IMR-90 (cell line): ENCODE measurements at regions not wholly inside any gene's neighbourhood (a gene's known extent, or its start where the extent isn't known, plus 50 kb on each side); places are given as distances from the start of the nearest gene placed in this dataset.
"Not testable (repeated sequence)": the region's sequence is repeated elsewhere in the genome, so short reads cannot be mapped to it uniquely, and the experiment has no call there.

Experiments
- ATAC-seq: fragments of 200-7000 bp; cut with Tn5 transposase; 2 replicates; pipeline ENCODE4 v1.9.1; 2020; ENCODE audit warnings: low read depth, mild to moderate bottlenecking, moderate library complexity
- BruUV-seq: library from RNA; stranded (reverse); fragments of 400-500 nt; replicated peaks from 2 replicates; lab custom pipeline; 2021; lab: Mats Ljungman, UMichigan
- CTCF ChIA-PET: fragments of 300-600 bp; formaldehyde crosslinking; extraction: SDS; loops from one replicate; lab custom pipeline; 2021; ENCODE audit warnings: antibody characterized with exemption; lab: Yijun Ruan, JAX
- POLR2A ChIA-PET: fragments of 300-600 bp; sonication (Branson Sonifier 250); formaldehyde crosslinking; loops from one replicate; lab custom pipeline; 2022; ENCODE audit warnings: antibody characterized with exemption; ENCODE audit not compliant: unreplicated experiment; lab: Charles Lee
- DNase-seq: peaks from one replicate; pipeline ENCODE4 v3.0.0; 2013
- H2AFZ ChIP-seq: replicated peaks from 2 replicates; pipeline ENCODE3; 2013; ENCODE audit warnings: low read length, mild to moderate bottlenecking; ENCODE audit not compliant: poor library complexity
- H2AK5ac ChIP-seq: 2 replicates; pipeline ENCODE4 v1.6.1; 2013; ENCODE audit warnings: low read depth, low read length, inconsistent platforms
- H2AK9ac ChIP-seq: replicated peaks from 2 replicates; pipeline ENCODE3; 2013; ENCODE audit warnings: mild to moderate bottlenecking, low read depth, low read length, moderate library complexity; ENCODE audit not compliant: poor library complexity
- H2BK120ac ChIP-seq: 2 replicates; pipeline ENCODE4 v1.6.1; 2013; ENCODE audit warnings: low read depth, low read length, inconsistent platforms
- H2BK15ac ChIP-seq: 3 replicates; pipeline ENCODE4 v1.6.1; 2013; ENCODE audit warnings: low read depth, low read length, inconsistent platforms
- H2BK20ac ChIP-seq: 2 replicates; pipeline ENCODE4 v1.6.1; 2013; ENCODE audit warnings: low read depth, mild to moderate bottlenecking, inconsistent platforms, low read length, moderate library complexity
- H2BK5ac ChIP-seq: 2 replicates; pipeline ENCODE4 v1.6.1; 2013; ENCODE audit warnings: mild to moderate bottlenecking, low read depth, low read length, inconsistent platforms; ENCODE audit not compliant: poor library complexity, severe bottlenecking
- H3K14ac ChIP-seq: replicated peaks from 2 replicates; pipeline ENCODE4 v1.6.1; 2013; ENCODE audit warnings: low read depth, low read length, inconsistent platforms
- H3K18ac ChIP-seq: 2 replicates; pipeline ENCODE4 v1.6.1; 2013; ENCODE audit warnings: low read depth, low read length, control low read depth
- H3K23ac ChIP-seq: 2 replicates; pipeline ENCODE4 v1.6.1; 2013; ENCODE audit warnings: low read depth, low read length, inconsistent platforms
- H3K27ac ChIP-seq: 2 replicates; pipeline ENCODE4 v1.5.1; 2013; ENCODE audit warnings: mild to moderate bottlenecking, control low read depth, low read length; ENCODE audit not compliant: insufficient read depth
- H3K27me3 ChIP-seq: 2 replicates; pipeline ENCODE4 v1.6.1; 2013; ENCODE audit warnings: low read length; ENCODE audit not compliant: control insufficient read depth, insufficient read depth
- H3K36me3 ChIP-seq: 2 replicates; pipeline ENCODE4 v1.6.1; 2013; ENCODE audit warnings: low read length, mixed read lengths; ENCODE audit not compliant: control insufficient read depth, insufficient read depth
- H3K4ac ChIP-seq: 2 replicates; pipeline ENCODE4 v1.6.1; 2013; ENCODE audit warnings: low read depth, low read length, inconsistent platforms
- H3K4me1 ChIP-seq: 2 replicates; pipeline ENCODE4 v1.6.1; 2013; ENCODE audit warnings: low read length, mixed read lengths; ENCODE audit not compliant: control insufficient read depth, insufficient read depth
- H3K4me2 ChIP-seq: 2 replicates; pipeline ENCODE4 v1.6.1; 2013; ENCODE audit warnings: low read depth, mild to moderate bottlenecking, control low read depth, low read length, moderate library complexity
- H3K4me3 ChIP-seq: 2 replicates; pipeline ENCODE4 v1.5.1; 2013; ENCODE audit warnings: low read depth, mild to moderate bottlenecking, control low read depth, low read length, moderate library complexity; ENCODE audit not compliant: insufficient read depth
- H3K56ac ChIP-seq: 2 replicates; pipeline ENCODE4 v1.6.1; 2013; ENCODE audit warnings: low read length, inconsistent platforms; ENCODE audit not compliant: insufficient read depth; ENCODE audit errors: extremely low read depth
- H3K79me1 ChIP-seq, 2 experiments: 2 replicates each; pipeline ENCODE4 v1.6.1; 2013; ENCODE audit warnings: low read length in 2 of 2, inconsistent platforms in 1 of 2, low read depth in 1 of 2
- H3K9ac ChIP-seq: 2 replicates; pipeline ENCODE4 v1.6.1; 2013; ENCODE audit warnings: low read depth, low read length, control low read depth
- H3K9me1 ChIP-seq: 2 replicates; pipeline ENCODE4 v1.6.1; 2013; ENCODE audit warnings: low read length, inconsistent platforms; ENCODE audit not compliant: insufficient read depth
- H3K9me3 ChIP-seq: 2 replicates; pipeline ENCODE4 v1.6.1; 2013; ENCODE audit warnings: low read length; ENCODE audit not compliant: control insufficient read depth, insufficient read depth
- H4K20me1 ChIP-seq: 2 replicates; pipeline ENCODE4 v1.6.1; 2013; ENCODE audit warnings: low read length, inconsistent platforms; ENCODE audit not compliant: insufficient read depth
- H4K5ac ChIP-seq: 2 replicates; pipeline ENCODE4 v1.6.1; 2013; ENCODE audit warnings: mild to moderate bottlenecking, low read depth, low read length, control low read depth
- H4K8ac ChIP-seq, 2 experiments: 2 replicates each; pipeline ENCODE4 v1.6.1; 2013; ENCODE audit warnings: low read depth in 2 of 2, low read length in 2 of 2, control low read depth in 1 of 2, inconsistent platforms in 1 of 2
- H4K91ac ChIP-seq: 2 replicates; pipeline ENCODE4 v1.6.1; 2013; ENCODE audit warnings: low read depth, low read length, inconsistent platforms; ENCODE audit not compliant: insufficient read depth
- WGBS, 2 experiments: methylation state at CpG; one replicate each; pipeline versions ENCODE4 v1.1.5 to v1.1.7; 2013; ENCODE audit warnings: missing lambda C conversion rate in 2 of 2; ENCODE audit not compliant: insufficient read length in 1 of 2; ENCODE audit errors: extremely low coverage in 2 of 2; 5-methylcytosine and 5-hydroxymethylcytosine counted together
- dilution Hi-C: fragments of 300-500 bp; cut with HindIII; formaldehyde crosslinking; loops from one replicate; pipeline ENCODE4 v1.14.3; 2018; ENCODE audit warnings: low sequenced_read_pairs; ENCODE audit not compliant: unreplicated experiment
- in situ Hi-C: fragments of 300-500 bp; cut with MboI; formaldehyde crosslinking; loops from 3 replicates; pipeline ENCODE4 v1.14.3; 2019; ENCODE audit warnings: low sequenced_read_pairs, inconsistent platforms, mixed read lengths
- intact Hi-C: fragments of 100-400 bp; cut with micrococcal nuclease; formaldehyde crosslinking; loops from 2 replicates; pipeline ENCODE4 v1.10.0; 2022

DNA sequence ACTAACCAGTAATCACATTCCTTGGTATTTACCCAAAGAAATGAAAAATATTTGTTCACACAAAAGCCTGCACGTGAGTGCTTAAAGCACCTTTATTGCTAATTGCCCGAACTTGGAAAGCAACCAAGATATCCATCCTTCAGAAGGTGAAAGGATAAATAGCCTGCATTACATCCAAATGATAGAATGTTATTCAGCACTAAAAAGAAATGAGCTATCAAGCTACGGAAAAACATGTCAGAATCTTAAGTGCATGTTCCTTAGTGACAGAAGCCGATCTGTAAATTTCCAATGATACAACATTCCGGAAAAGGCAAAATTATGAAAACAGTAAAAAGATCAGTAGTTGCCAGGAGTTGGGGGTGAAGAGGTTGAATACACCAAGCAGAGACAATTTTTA is 672.4 kb downstream of the TRIB2 start:
- H3K23ac ChIP-seq, H2BK5ac ChIP-seq, H3K9me1 ChIP-seq, H2AK9ac ChIP-seq, H4K91ac ChIP-seq, dilution Hi-C loops, H3K9me3 ChIP-seq, in situ Hi-C loops, H3K4me2 ChIP-seq, H3K14ac ChIP-seq, H3K4me3 ChIP-seq, H3K4ac ChIP-seq, ATAC-seq, H3K4me1 ChIP-seq, H3K18ac ChIP-seq, intact Hi-C loops, H3K27ac ChIP-seq, CTCF ChIA-PET, H3K79me1 ChIP-seq, H2AK5ac ChIP-seq, H3K9ac ChIP-seq, H2BK120ac ChIP-seq, H2AFZ ChIP-seq, BruUV-seq, H3K36me3 ChIP-seq, H3K27me3 ChIP-seq, H2BK20ac ChIP-seq, H4K8ac ChIP-seq, H4K5ac ChIP-seq, H3K56ac ChIP-seq, DNase-seq, H2BK15ac ChIP-seq, POLR2A ChIA-PET, H4K20me1 ChIP-seq: not testable (repeated sequence)
- WGBS, 2 experiments, result no CpG with 5 or more reads among the region's 5 CpGs
